Activated CD8-positive, alpha-beta memory T cell treated with anti-CD3 and anti-CD28 coated beads, Interleukin-2, amount 10 ng/mL, durations not matched to agents 7 days and 5 days (primary cell): ENCODE measurements at regions not wholly inside any gene's neighbourhood (a gene's known extent, or its start where the extent isn't known, plus 50 kb on each side); places are given as distances from the start of the nearest gene placed in this dataset.

Experiments
- ATAC-seq: fragments of 150-1000 bp; cut with Tn5 transposase; one replicate; pipeline ENCODE4 v1.10.0; 2021; ENCODE audit warnings: moderate library complexity
- CTCF ChIA-PET: fragments of 350-600 bp; sonication (Branson Sonifier 250); formaldehyde crosslinking; loops from one replicate; lab custom pipeline; 2021; ENCODE audit warnings: antibody characterized with exemption; lab: Charles Lee
- DNase-seq: peaks from one replicate; pipeline ENCODE4 v3.0.0-alpha.2; 2020
- H3K27ac Mint-ChIP-seq: one replicate; pipeline ENCODE4 v1.8.0; 2021; ENCODE audit warnings: mild to moderate bottlenecking, mixed read lengths
- H3K27me3 Mint-ChIP-seq: one replicate; pipeline ENCODE4 v1.8.0; 2021; ENCODE audit warnings: mixed read lengths
- H3K36me3 Mint-ChIP-seq: one replicate; pipeline ENCODE4 v1.8.0; 2021; ENCODE audit warnings: mild to moderate bottlenecking, mixed read lengths
- H3K4me1 Mint-ChIP-seq: one replicate; pipeline ENCODE4 v1.8.0; 2021; ENCODE audit warnings: mixed read lengths
- H3K4me3 Mint-ChIP-seq: one replicate; pipeline ENCODE4 v1.8.0; 2021; ENCODE audit warnings: mild to moderate bottlenecking, moderate library complexity, mixed read lengths
- H3K9me3 Mint-ChIP-seq: one replicate; pipeline ENCODE4 v1.8.0; 2022; ENCODE audit warnings: low read depth, mixed read lengths

DNA sequence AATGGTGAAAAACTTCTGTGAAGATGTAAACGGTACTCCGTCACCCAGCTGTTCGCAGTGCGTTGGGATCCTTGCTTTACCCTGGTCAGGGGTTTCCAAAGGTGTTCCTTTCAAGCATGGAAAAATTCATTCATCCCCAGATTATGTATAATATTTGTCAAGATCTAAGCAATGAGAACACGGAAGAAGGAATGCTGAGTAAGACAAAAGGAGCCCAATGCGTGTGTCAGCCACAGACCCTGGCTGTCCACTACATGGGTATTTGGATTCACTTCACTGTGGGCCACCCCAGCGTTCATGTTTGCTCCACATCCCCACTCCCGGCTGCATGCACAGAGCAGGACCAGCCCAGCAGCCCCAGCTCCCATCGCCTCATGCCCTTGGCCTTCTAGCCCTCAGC, 241.3 kb upstream of the CELF2 start:
- Mint-ChIP-seq H3K27ac (no peak overlapping the region), H3K27me3 (no peaks in the 10 kb centered on the region), H3K36me3 (no peaks in the 10 kb centered on the region), H3K9me3 (no peaks in the 10 kb centered on the region), H3K4me1 (no peaks in the 10 kb centered on the region), H3K4me3 (no peak overlapping the region)
- DNase-seq (no peak), ATAC-seq (no peak)
- CTCF ChIA-PET, result no interaction called here

DNA sequence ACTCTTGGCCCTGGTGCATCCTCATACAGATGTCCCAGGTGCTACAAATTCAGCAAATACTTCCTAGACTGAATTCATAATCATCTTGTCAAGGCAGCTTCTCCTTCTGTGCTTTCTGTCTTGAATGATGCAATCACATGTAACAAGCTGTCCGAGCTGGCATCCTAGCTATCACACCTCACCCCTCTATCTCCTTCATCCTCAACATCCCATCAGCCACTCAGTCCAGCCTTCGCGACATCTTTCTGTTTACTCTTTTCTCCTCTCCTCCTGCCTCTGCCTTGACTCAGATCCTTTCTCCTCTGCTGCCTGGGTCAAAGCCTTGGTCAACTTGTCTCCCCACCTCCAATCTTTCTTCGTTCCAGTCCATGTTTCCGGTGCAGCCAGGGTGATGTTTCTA, 240.4 kb upstream of the CELF2 start:
- no peak overlapping the region for H3K27ac Mint-ChIP-seq
- no peaks in the 10 kb centered on the region for H3K36me3 Mint-ChIP-seq
- no peak for DNase-seq
- no peaks in the 10 kb centered on the region for H3K27me3 Mint-ChIP-seq
- H3K9me3 Mint-ChIP-seq, result no peaks in the 10 kb centered on the region
- H3K4me1 Mint-ChIP-seq, result no peaks in the 10 kb centered on the region
- no peak overlapping the region for H3K4me3 Mint-ChIP-seq
- no peak for ATAC-seq
- CTCF ChIA-PET, result no interaction called here

DNA sequence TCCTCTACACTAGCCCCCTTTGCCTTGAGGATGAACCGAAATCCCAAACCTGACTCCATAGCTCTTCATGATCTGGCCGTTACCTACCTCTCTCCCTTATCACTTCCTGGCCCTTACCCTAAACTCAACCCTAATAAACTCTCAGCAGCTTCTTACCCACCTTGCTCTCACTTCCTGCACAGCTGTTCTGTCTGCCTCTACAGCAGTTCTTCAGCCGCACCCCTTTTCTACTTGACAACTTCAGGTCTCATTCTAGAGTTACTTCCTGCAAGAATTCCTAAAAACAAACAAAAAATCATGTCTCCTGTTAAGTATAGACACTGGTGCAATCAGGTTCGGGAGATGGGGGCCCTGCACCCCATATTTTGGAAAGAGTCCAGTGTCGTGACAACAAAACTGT, 239.9 kb upstream of the CELF2 start:
- no peak overlapping the region for H3K27ac Mint-ChIP-seq
- DNase-seq (no peak), ATAC-seq (no peak)
- no peaks in the 10 kb centered on the region for H3K9me3 Mint-ChIP-seq
- no peak overlapping the region for H3K4me3 Mint-ChIP-seq
- CTCF ChIA-PET, result no interaction called here
- H3K4me1 Mint-ChIP-seq, result no peaks in the 10 kb centered on the region
- H3K36me3 Mint-ChIP-seq, result no peaks in the 10 kb centered on the region
- H3K27me3 Mint-ChIP-seq, result no peaks in the 10 kb centered on the region

DNA sequence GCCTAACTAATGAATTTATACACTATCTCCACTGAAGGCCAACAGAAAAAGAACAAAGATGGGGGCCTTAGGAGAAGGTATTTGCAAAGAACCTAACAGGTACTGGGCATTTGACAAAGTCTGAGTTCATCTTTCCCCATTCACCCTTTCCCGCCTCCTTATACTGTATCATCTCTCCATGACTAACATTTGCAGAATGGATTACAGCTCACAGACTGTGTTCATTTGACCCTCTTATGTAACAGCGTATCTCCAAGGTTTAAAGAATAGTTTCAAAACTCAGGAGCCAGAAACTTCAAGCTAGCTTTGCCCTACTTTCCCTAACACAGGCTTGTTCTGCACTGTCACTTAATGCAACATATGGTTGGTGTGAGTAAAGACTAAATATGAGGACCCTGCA, 238.7 kb upstream of the CELF2 start:
- DNase-seq, result no peak
- CTCF ChIA-PET, result no interaction called here
- no peaks in the 10 kb centered on the region for H3K4me1 Mint-ChIP-seq
- H3K27me3 Mint-ChIP-seq, result no peaks in the 10 kb centered on the region
- H3K36me3 Mint-ChIP-seq, result no peaks in the 10 kb centered on the region
- no peak overlapping the region for H3K27ac Mint-ChIP-seq
- H3K9me3 Mint-ChIP-seq, result no peaks in the 10 kb centered on the region
- ATAC-seq, result no peak
- H3K4me3 Mint-ChIP-seq, result no peak overlapping the region

DNA sequence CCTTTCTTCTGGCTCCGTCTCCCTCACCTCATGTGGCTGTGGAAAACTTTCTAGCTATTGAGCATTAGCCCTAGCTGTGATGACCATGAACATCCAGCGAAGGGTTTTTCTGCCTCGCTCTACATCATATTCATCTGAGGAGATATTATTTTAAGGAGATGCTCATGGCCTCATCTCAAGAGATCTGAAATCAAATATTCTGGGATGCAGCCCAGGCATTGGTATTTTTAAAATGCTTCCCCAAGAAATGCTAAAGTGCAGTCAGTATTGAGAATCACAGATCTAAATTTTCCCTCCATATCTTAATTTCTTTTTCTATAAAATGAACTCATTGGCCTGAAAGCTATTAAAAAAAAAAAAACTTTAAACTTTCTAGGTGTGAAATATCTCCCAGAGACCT, 238.2 kb upstream of the CELF2 start:
- Mint-ChIP-seq H3K27me3 (no peaks in the 10 kb centered on the region), H3K27ac (no peak overlapping the region), H3K9me3 (no peaks in the 10 kb centered on the region), H3K36me3 (no peaks in the 10 kb centered on the region), H3K4me1 (no peaks in the 10 kb centered on the region), H3K4me3 (no peak overlapping the region)
- ATAC-seq (no peak), DNase-seq (no peak)
- CTCF ChIA-PET, result no interaction called here

DNA sequence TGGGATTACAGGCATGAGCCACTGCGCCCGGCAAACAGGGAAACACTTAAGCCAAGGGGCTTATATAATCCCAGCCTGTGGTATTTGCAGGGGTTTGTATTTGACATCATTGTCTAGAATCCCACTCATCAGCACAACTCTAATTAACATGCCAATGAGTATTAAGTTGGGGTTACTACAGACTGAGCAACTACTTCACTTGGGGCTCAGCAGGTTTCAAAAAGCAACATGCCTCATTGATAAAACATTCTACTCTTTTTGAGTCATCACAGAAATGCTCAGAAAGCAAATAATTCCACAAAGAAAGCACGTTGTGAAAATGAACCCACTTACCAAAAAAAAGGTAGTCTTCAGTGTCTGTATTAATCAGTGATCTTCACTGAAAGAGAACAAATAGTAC, 236.9 kb upstream of the CELF2 start:
- Mint-ChIP-seq H3K9me3 (no peaks in the 10 kb centered on the region), H3K27me3 (peaks cover 2% of the 10 kb centered on the region), H3K27ac (no peak overlapping the region), H3K4me3 (no peak overlapping the region), H3K36me3 (no peaks in the 10 kb centered on the region), H3K4me1 (no peaks in the 10 kb centered on the region)
- ATAC-seq, result no peak
- CTCF ChIA-PET, result no interaction called here
- no peak for DNase-seq

DNA sequence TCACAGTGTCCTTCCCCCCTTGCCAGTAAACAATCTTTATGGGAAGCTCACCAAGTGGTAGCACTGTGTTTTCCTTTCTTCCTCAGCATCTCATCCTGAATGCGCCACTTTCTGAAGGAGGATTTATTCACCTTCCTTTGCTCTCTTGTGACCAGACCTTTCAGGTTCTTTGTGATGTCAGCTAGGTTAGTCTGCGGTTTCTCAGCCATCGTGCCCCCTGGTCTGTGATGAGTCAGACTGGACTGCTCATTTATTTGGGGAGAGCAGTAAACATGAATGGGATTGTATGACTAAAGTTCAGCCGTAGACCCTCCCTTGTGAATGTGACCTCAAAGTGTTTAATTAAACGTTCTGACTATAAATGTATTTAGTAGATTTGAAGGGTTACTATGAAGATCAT, 235.1 kb upstream of the CELF2 start:
- H3K27ac Mint-ChIP-seq, result no peak overlapping the region
- CTCF ChIA-PET, result no interaction called here
- H3K36me3 Mint-ChIP-seq, result no peaks in the 10 kb centered on the region
- H3K4me3 Mint-ChIP-seq, result no peak overlapping the region
- H3K27me3 Mint-ChIP-seq, result peaks cover 3% of the 10 kb centered on the region
- H3K4me1 Mint-ChIP-seq, result no peaks in the 10 kb centered on the region
- no peak for ATAC-seq
- DNase-seq, result no peak
- H3K9me3 Mint-ChIP-seq, result no peaks in the 10 kb centered on the region

DNA sequence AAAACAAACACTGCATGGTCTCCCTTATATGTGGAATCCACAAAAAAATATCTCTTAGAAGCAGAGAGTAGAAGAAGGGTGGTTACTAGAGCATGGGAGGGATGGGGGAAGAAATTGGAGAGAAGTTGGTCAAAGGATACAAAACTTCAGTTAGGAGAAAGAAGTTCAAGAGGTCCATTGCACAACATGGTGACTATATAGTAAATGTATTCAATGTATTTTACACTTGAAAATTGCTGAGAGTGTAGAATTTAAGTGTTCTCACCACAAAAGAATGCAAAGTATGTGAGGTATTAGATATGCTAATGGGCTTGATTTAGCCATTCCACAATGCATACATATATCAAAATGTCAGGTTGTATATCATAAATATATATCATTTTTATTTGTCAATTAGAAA, 232.0 kb upstream of the CELF2 start:
- Mint-ChIP-seq H3K27me3 (peaks cover 10% of the 10 kb centered on the region), H3K36me3 (no peaks in the 10 kb centered on the region), H3K27ac (no peak overlapping the region), H3K4me3 (no peak overlapping the region), H3K9me3 (no peaks in the 10 kb centered on the region), H3K4me1 (no peaks in the 10 kb centered on the region)
- DNase-seq, result no peak
- CTCF ChIA-PET, result no interaction called here
- ATAC-seq, result no peak

DNA sequence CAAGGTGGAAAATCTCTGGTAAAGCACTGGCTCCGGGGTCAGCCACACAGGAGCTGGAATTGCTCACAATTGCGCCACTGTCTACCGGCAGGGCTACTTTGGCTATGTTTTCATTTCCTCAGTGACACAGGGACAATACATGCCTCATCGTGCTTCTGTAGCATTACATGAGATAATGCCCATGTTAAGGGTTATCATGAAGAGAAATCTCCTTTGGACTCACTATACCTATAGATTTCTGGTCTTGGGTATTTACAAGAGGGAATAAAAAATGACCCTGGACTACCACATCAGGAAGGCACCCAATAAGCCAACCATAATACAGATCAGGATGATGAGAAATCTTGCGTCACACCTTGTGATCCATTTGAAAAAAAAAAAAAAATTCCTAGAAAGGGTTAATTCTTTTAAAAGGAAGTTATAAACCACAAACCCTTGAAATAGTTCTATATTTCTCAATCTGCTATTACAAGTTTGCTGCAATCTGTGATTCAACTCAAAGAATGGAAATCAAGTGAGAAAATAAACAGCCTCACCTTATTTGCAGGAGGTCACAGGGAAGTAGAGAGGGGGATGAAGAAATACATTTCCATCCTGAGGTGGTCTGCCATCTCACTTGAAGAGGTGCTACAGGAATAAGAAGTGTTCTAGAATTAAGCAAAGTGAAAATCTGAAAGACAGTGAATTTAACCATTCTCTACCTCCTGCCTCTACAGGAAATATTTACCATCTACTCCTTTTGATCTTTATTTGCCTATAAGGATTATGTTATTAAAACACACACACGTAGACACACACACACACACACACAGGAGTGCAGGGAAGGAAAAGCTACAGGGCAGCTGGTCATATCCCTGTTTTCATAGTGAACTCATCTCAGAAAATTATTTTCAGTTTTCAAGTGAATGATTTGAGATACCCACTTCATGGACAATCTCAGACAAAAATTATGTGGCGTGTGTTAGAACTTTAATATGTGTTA, 231.3 kb upstream of the CELF2 start:
- Mint-ChIP-seq H3K9me3 (no peaks in the 10 kb centered on the region), H3K27ac (no peak overlapping the region), H3K36me3 (no peaks in the 10 kb centered on the region), H3K27me3 (peaks cover 10% of the 10 kb centered on the region), H3K4me1 (no peaks in the 10 kb centered on the region), H3K4me3 (no peak overlapping the region)
- CTCF ChIA-PET, result interaction anchor here (1.3 kb wide), 1 partner anchor 15 kb away, joined by 3 read pairs; no protein-coding TSS in a partner anchor
- no peak for DNase-seq
- ATAC-seq, result no peak

DNA sequence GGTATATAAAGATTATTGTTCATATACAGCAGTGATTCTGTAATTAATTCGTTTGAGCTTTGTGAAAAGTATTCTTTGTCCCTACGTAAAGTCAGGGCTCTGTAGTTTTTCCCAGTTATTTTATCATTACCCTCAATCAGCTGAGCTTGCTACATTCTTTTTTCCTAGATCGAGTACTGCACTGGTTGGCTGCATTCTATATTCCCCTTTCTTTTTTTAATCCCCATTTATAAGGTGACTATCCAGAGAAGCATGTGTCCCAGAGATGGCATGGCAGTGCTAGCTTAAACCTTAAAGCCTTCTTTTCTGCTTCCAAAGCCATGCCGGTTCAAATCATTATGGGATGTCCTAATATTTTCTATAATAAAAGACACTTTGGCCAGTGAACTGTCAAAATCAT, 230.1 kb upstream of the CELF2 start:
- ATAC-seq (no peak), DNase-seq (no peak)
- no peak overlapping the region for H3K27ac Mint-ChIP-seq
- no peaks in the 10 kb centered on the region for H3K36me3 Mint-ChIP-seq
- peaks cover 10% of the 10 kb centered on the region for H3K27me3 Mint-ChIP-seq
- H3K4me1 Mint-ChIP-seq, result no peaks in the 10 kb centered on the region
- CTCF ChIA-PET, result interaction anchor here (1.3 kb wide), 1 partner anchor 17 kb away, joined by 3 read pairs; no protein-coding TSS in a partner anchor
- no peaks in the 10 kb centered on the region for H3K9me3 Mint-ChIP-seq
- H3K4me3 Mint-ChIP-seq, result no peak overlapping the region

DNA sequence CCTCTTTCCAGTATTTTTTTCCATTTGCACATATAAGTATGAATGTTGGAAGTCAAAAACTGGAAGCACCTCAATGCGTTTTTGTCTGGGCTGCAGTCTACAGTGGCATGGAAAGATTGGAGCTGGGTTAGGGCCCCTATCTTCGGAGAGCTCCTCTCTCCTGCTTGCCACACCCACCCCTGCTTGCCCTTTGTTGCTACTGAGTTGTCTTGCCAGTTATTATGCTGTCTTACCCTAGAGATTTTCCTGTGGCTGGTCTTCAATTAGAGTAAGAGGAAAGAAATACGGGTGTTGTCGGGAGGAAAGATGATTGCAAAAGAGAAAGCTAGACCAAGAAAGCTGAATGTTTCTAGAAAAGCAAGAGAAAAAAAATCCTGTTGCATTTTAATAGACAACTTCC, 228.9 kb upstream of the CELF2 start:
- H3K4me1 Mint-ChIP-seq, result no peaks in the 10 kb centered on the region
- H3K36me3 Mint-ChIP-seq, result no peaks in the 10 kb centered on the region
- peaks cover 10% of the 10 kb centered on the region for H3K27me3 Mint-ChIP-seq
- ATAC-seq (no peak), DNase-seq (no peak)
- CTCF ChIA-PET, result no interaction called here
- H3K4me3 Mint-ChIP-seq, result no peak overlapping the region
- no peaks in the 10 kb centered on the region for H3K9me3 Mint-ChIP-seq
- H3K27ac Mint-ChIP-seq, result no peak overlapping the region

DNA sequence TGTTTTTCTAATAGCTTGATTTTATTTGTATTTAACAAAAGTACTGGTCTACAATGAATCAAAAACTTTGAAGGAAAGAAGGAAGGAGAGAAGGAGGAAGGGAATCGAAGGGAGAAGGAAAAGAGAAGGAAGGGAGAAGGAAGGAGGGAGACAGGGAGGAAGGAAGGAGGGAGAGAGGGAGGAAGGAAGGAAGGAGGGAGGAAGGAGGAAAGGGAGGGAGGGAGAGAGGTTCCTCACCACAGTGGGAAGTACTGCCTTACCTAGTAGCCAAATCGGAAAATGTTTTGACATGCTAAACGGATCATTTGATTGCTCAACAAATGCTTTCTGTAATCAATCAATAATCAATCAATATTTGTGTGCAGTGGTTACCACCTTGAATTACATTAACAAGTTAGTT, 225.8 kb upstream of the CELF2 start:
- DNase-seq, result no peak
- Mint-ChIP-seq H3K4me3 (no peak overlapping the region), H3K27ac (no peak overlapping the region), H3K36me3 (no peaks in the 10 kb centered on the region), H3K27me3 (peaks cover 9% of the 10 kb centered on the region), H3K9me3 (no peaks in the 10 kb centered on the region), H3K4me1 (no peaks in the 10 kb centered on the region)
- CTCF ChIA-PET, result no interaction called here
- ATAC-seq, result no peak

DNA sequence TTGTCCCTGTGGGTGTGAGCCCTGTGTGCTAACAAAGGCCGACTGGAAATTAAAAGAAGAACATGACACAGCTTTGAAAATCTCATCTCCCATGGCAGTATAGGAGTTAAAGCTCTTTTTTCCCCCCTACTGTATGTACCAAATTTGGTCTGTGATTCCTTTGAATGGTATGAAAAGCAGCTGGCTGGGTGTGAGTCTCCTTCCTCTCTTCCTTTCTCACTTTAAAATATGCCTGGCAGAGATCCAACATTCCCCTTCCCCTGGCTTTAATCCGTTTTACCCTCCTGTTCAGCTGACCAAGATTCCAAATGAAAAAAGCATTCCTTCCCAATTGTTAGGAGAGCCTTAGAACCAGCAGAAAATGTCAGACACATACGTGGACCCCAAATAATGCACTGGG, 225.0 kb upstream of the CELF2 start:
- CTCF ChIA-PET, result no interaction called here
- Mint-ChIP-seq H3K9me3 (no peaks in the 10 kb centered on the region), H3K27ac (no peak overlapping the region), H3K4me1 (no peaks in the 10 kb centered on the region), H3K27me3 (peaks cover 6% of the 10 kb centered on the region), H3K4me3 (no peak overlapping the region), H3K36me3 (no peaks in the 10 kb centered on the region)
- DNase-seq, result no peak
- no peak for ATAC-seq

DNA sequence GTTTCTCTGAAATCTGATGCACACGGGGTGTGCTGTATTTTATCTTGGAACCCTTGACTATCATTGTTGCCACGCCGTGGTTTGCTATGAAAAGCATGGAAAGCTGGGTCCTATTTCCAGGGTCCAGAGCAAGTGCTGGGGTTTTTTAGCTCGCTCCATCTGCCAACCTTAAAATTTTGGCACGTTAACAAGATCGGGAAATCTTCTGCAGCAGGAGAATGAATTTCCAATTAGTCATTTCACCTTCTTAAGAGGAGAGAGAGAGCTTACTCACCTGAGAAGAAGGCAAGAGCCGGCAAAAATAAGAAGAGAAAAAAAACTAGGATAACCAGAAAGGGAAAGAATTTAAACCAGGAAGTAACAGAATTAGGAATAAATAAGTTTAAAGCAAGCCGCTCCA, 223.6 kb upstream of the CELF2 start:
- Mint-ChIP-seq H3K9me3 (no peaks in the 10 kb centered on the region), H3K4me1 (no peaks in the 10 kb centered on the region), H3K4me3 (no peak overlapping the region), H3K27me3 (peaks cover 3% of the 10 kb centered on the region), H3K36me3 (no peaks in the 10 kb centered on the region), H3K27ac (no peak overlapping the region)
- CTCF ChIA-PET, result interaction anchor here (0.7 kb wide), 1 partner anchor 10 kb away, joined by 3 read pairs; no protein-coding TSS in a partner anchor
- no peak for DNase-seq
- no peak for ATAC-seq
